HG02870 (cell line): ENCODE measurements at regions not wholly inside any gene's neighbourhood (a gene's known extent, or its start where the extent isn't known, plus 50 kb on each side); places are given as distances from the start of the nearest gene placed in this dataset.

ENCODE experiments used
- ATAC-seq: cut with Tn5 transposase; IDR thresholded peaks from one replicate; pipeline ENCODE4 v1.9.1; 2021; ENCODE audit warnings: mild to moderate bottlenecking, moderate library complexity; ENCODE audit not compliant: unreplicated experiment

- no peak for ATAC-seq
Measured at GRCh38 chr11:10358696-10359095, 53.8 kb downstream of the ADM start.

GRCh38 chr11:10359171-10359570, 54.3 kb downstream of the ADM start:
- ATAC-seq, result no peak

GRCh38 chr11:10360835-10361234, 56.0 kb downstream of the ADM start:
- no peak for ATAC-seq

GRCh38 chr11:10365045-10365444, 60.2 kb downstream of the ADM start:
- ATAC-seq, result no peak

GRCh38 chr11:10366568-10367331, 61.9 kb downstream of the ADM start:
- peak; percentile 76 for ATAC-seq

GRCh38 chr11:10371926-10372641, 67.2 kb downstream of the ADM start:
- ATAC-seq, result no peak

- ATAC-seq, result no peak
Measured at GRCh38 chr11:10373340-10373739, 68.5 kb downstream of the ADM start.

- ATAC-seq, result no peak
Measured at GRCh38 chr11:10373929-10374328, 69.1 kb downstream of the ADM start.

GRCh38 chr11:10374386-10374785, 69.5 kb downstream of the ADM start:
- no peak for ATAC-seq

GRCh38 chr11:10375280-10375971, 70.6 kb downstream of the ADM start:
- ATAC-seq, result no peak

- no peak for ATAC-seq
Measured at GRCh38 chr11:10376061-10376460, 71.2 kb downstream of the ADM start.

GRCh38 chr11:10377183-10377582, 72.3 kb downstream of the ADM start:
- ATAC-seq, result no peak

GRCh38 chr11:10378362-10378761, 73.5 kb downstream of the ADM start:
- no peak for ATAC-seq

GRCh38 chr11:10379022-10379421, 74.1 kb downstream of the ADM start:
- ATAC-seq, result no peak

- ATAC-seq, result no peak
Measured at GRCh38 chr11:10379426-10379825, 74.6 kb downstream of the ADM start.

GRCh38 chr11:10379871-10380568, 75.0 kb upstream of the AMPD3 start:
- ATAC-seq, result no peak

GRCh38 chr11:10380921-10381320, 74.1 kb upstream of the AMPD3 start:
- no peak for ATAC-seq

- ATAC-seq, result no peak
Measured at GRCh38 chr11:10381736-10382135, 73.3 kb upstream of the AMPD3 start.

GRCh38 chr11:10382518-10382917, 72.5 kb upstream of the AMPD3 start:
- no peak for ATAC-seq

GRCh38 chr11:10385696-10386095, 69.4 kb upstream of the AMPD3 start:
- ATAC-seq, result no peak

GRCh38 chr11:10386361-10386760, 68.7 kb upstream of the AMPD3 start:
- no peak for ATAC-seq
